Type B pancreatic cell (in vitro differentiated cells): ENCODE measurements at regions not wholly inside any gene's neighbourhood (a gene's known extent, or its start where the extent isn't known, plus 50 kb on each side); places are given as distances from the start of the nearest gene placed in this dataset.

ENCODE experiments used
- DNase-seq: peaks from one replicate; pipeline ENCODE4 v3.0.0; 2021; ENCODE audit warnings: mixed read lengths; ENCODE audit not compliant: unreplicated experiment; ENCODE audit errors: extremely low spot score
- H3K27ac Mint-ChIP-seq: 2 replicates; pipeline ENCODE4 v1.8.0; 2021; ENCODE audit warnings: mild to moderate bottlenecking, mixed read lengths
- H3K27me3 Mint-ChIP-seq: 2 replicates; pipeline ENCODE4 v1.8.0; 2021; ENCODE audit warnings: mixed read lengths
- H3K36me3 Mint-ChIP-seq: 2 replicates; pipeline ENCODE4 v1.8.0; 2021; ENCODE audit warnings: mixed read lengths
- H3K4me1 Mint-ChIP-seq: one replicate; pipeline ENCODE4 v1.8.0; 2021; ENCODE audit warnings: mixed read lengths; ENCODE audit not compliant: unreplicated experiment
- H3K4me3 Mint-ChIP-seq: 2 replicates; pipeline ENCODE4 v1.8.0; 2021; ENCODE audit warnings: mild to moderate bottlenecking, mixed read lengths
- H3K9me3 Mint-ChIP-seq: 2 replicates; pipeline ENCODE4 v1.8.0; 2021; ENCODE audit warnings: mixed read lengths
- TF ChIP-seq, protein P1 (sequence below): fragments of 200-600 bp; sonication (generic); conservative IDR thresholded peaks from 2 replicates; pipeline ENCODE4 v1.5.0; 2021; ENCODE audit warnings: antibody characterized with exemption, mild to moderate bottlenecking

DNA sequence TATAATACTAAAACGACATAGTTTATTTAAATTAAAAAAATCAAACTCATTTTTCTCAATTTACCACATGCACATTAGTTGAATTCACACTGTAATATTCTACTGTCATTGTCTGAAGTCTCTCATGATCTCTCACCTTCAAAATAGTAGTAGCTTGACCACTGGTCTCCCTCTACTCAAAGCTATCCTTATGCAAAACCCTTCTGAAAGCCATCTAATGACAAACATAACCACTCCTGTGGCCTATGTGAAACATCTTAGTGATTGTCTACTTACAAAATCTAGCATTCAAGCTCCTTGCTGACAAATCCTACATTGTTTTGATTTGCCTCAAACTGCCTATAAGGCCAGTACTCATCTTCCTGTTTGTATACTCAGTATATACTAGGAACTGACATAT is 606.0 kb upstream of the GHITM start:
- Mint-ChIP-seq H3K27ac (no peak overlapping the region), H3K4me1 (no peaks in the 10 kb centered on the region)

DNA sequence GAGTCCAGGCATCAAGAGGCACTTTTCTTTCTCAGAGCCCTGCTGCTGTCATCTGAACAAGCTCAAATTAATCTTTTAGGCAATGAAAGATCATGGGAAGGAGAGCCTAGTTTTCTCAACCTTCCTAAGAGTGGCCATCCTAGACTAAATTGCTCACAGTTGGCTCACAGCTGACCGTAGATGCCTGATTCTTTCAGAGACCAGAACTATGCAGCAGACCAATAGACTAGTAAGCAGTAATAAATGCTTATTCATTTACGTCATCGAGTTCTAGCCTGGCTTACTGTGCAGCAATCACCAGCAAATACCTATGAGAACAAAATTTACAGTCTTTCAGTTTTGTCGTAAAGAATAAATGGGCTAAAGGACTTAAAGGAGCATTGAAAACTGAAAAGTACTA is 602.9 kb upstream of the GHITM start:
- H3K9me3 Mint-ChIP-seq = no peaks in the 10 kb centered on the region
- TF ChIP-seq, protein P1, sequence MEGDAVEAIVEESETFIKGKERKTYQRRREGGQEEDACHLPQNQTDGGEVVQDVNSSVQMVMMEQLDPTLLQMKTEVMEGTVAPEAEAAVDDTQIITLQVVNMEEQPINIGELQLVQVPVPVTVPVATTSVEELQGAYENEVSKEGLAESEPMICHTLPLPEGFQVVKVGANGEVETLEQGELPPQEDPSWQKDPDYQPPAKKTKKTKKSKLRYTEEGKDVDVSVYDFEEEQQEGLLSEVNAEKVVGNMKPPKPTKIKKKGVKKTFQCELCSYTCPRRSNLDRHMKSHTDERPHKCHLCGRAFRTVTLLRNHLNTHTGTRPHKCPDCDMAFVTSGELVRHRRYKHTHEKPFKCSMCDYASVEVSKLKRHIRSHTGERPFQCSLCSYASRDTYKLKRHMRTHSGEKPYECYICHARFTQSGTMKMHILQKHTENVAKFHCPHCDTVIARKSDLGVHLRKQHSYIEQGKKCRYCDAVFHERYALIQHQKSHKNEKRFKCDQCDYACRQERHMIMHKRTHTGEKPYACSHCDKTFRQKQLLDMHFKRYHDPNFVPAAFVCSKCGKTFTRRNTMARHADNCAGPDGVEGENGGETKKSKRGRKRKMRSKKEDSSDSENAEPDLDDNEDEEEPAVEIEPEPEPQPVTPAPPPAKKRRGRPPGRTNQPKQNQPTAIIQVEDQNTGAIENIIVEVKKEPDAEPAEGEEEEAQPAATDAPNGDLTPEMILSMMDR = no peak
- peaks cover 6% of the 10 kb centered on the region for H3K4me1 Mint-ChIP-seq
- no peak overlapping the region for H3K4me3 Mint-ChIP-seq
- no peak overlapping the region for H3K27ac Mint-ChIP-seq
- no peaks in the 10 kb centered on the region for H3K27me3 Mint-ChIP-seq
- H3K36me3 Mint-ChIP-seq = no peaks in the 10 kb centered on the region
- no peak for DNase-seq

More for the DNA sequence above, 606.0 kb upstream of the GHITM start:
- H3K27me3 Mint-ChIP-seq = no peaks in the 10 kb centered on the region
- peaks cover 13% of the 10 kb centered on the region for H3K9me3 Mint-ChIP-seq
- no peak for DNase-seq
- H3K4me3 Mint-ChIP-seq = no peak overlapping the region
- peaks cover 3% of the 10 kb centered on the region for H3K36me3 Mint-ChIP-seq
- TF ChIP-seq, protein P1 = no peak

GRCh38 chr10:83538047-83538446 is 601.3 kb upstream of the GHITM start:
- no peak overlapping the region for H3K4me3 Mint-ChIP-seq
- H3K27ac Mint-ChIP-seq = no peak overlapping the region
- TF ChIP-seq, protein P1 = no peak
- no peak for DNase-seq
- H3K27me3 Mint-ChIP-seq = no peaks in the 10 kb centered on the region
- H3K36me3 Mint-ChIP-seq = no peaks in the 10 kb centered on the region
- no peaks in the 10 kb centered on the region for H3K9me3 Mint-ChIP-seq
- peaks cover 6% of the 10 kb centered on the region for H3K4me1 Mint-ChIP-seq

DNA sequence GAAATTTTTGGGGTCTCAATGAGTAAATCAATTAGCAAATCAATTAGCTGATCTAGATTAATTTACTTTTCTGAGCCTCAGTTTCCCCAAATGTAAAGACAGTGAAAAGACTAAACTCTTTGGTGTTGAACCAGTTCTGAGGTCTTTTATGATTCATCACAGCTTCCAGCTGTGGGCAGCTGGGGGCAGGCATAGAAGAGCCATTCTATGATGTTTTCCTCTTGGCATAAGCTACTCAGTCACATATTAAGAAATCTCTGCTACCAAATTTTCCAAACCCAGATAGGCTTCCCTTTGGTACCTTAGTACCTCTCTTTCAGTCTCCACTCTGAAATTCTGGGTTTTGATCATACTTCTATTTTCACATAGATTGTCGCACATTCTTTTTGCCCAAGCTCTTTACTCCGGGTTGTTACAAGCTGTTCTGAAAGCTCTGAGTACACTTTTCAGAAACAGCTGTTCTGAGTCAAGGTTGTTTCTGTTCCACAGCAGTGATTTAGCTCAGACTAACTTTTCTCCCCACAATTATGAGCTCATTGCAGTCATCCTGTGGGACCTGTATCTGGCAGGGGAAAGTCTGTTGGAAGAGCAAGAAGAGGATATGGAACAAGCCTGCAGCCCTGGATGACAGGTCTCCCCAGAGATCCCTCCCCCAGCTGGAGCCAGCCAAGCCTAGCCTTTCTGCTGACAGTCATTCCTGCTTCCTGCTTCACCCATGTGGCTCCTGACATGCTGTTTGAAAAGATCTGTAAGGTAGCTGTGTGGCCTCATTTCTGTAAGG is 599.6 kb upstream of the GHITM start:
- Mint-ChIP-seq H3K27me3 (no peaks in the 10 kb centered on the region), H3K4me1 (peaks cover 17% of the 10 kb centered on the region), H3K27ac (no peak overlapping the region), H3K36me3 (no peaks in the 10 kb centered on the region), H3K4me3 (no peak overlapping the region), H3K9me3 (no peaks in the 10 kb centered on the region)
- DNase-seq = no peak
- TF ChIP-seq, protein P1 = no peak

- DNase-seq = no peak
- Mint-ChIP-seq H3K27ac (no peak overlapping the region), H3K4me3 (no peak overlapping the region), H3K36me3 (no peaks in the 10 kb centered on the region), H3K9me3 (no peaks in the 10 kb centered on the region), H3K27me3 (no peaks in the 10 kb centered on the region), H3K4me1 (peaks cover 25% of the 10 kb centered on the region)
- TF ChIP-seq, protein P1 = no peak
These were observed 598.3 kb upstream of the GHITM start for GRCh38 chr10:83541046-83541445.
